ENCODE measurements at regions not wholly inside any gene's neighbourhood (a gene's known extent, or its start where the extent isn't known, plus 50 kb on each side); places are given as distances from the start of the nearest gene placed in this dataset.

DNA sequence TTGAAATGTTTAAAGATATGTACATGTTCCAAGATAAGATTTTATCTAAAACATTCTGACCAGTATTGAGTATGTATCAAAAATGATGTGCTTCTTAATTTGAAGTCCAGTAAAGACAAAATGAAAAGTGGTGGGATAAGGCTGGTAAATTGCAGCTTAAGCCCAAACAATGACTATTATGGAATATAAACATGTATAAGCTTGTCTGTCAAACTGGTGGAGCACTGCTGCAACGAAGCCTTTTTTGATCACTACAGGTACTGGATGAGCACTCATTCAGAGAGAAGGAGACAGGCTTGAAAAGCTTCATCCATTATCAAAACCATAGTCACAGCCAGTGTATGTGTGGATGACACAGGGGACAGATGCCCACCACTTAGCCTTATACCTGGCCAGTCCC is 138.4 kb downstream of the ATP23 start:
- CTCF ChIA-PET: no interaction called here
- intact Hi-C loops (cut with micrococcal nuclease; ENCODE audit: unreplicated experiment): no loop called here

DNA sequence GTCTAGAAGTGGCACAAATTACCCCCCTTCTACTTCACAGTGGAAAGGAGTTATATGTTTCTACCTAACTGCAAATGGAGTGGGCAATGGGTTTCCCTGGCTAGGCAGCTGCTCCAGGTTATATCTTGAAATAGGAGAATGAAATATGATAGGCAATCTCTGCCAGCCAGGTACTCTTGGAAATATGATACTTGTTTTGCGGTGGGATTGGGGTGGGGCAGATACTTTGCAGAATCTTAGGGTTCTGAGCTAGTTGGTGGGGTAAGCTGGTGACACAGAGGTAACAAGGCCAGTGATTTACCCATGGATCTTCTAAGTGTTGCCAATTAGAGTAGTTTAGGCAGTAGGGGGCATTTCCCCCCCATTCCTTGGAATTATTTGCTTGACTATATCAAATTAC is 140.1 kb downstream of the ATP23 start:
- intact Hi-C loops (cut with micrococcal nuclease; ENCODE audit: unreplicated experiment): no loop called here
- POLR2A ChIA-PET: interaction anchor here (0.5 kb wide), 1 partner anchor 119 kb away, joined by 4 read pairs; no protein-coding TSS in a partner anchor
- no TSS peak for BruUV-seq (replicated peaks)
- TF ChIP-seq, protein P1, sequence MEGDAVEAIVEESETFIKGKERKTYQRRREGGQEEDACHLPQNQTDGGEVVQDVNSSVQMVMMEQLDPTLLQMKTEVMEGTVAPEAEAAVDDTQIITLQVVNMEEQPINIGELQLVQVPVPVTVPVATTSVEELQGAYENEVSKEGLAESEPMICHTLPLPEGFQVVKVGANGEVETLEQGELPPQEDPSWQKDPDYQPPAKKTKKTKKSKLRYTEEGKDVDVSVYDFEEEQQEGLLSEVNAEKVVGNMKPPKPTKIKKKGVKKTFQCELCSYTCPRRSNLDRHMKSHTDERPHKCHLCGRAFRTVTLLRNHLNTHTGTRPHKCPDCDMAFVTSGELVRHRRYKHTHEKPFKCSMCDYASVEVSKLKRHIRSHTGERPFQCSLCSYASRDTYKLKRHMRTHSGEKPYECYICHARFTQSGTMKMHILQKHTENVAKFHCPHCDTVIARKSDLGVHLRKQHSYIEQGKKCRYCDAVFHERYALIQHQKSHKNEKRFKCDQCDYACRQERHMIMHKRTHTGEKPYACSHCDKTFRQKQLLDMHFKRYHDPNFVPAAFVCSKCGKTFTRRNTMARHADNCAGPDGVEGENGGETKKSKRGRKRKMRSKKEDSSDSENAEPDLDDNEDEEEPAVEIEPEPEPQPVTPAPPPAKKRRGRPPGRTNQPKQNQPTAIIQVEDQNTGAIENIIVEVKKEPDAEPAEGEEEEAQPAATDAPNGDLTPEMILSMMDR (IDR thresholded peaks at IDR 0.05): no peak
- TF ChIP-seq, protein P2, sequence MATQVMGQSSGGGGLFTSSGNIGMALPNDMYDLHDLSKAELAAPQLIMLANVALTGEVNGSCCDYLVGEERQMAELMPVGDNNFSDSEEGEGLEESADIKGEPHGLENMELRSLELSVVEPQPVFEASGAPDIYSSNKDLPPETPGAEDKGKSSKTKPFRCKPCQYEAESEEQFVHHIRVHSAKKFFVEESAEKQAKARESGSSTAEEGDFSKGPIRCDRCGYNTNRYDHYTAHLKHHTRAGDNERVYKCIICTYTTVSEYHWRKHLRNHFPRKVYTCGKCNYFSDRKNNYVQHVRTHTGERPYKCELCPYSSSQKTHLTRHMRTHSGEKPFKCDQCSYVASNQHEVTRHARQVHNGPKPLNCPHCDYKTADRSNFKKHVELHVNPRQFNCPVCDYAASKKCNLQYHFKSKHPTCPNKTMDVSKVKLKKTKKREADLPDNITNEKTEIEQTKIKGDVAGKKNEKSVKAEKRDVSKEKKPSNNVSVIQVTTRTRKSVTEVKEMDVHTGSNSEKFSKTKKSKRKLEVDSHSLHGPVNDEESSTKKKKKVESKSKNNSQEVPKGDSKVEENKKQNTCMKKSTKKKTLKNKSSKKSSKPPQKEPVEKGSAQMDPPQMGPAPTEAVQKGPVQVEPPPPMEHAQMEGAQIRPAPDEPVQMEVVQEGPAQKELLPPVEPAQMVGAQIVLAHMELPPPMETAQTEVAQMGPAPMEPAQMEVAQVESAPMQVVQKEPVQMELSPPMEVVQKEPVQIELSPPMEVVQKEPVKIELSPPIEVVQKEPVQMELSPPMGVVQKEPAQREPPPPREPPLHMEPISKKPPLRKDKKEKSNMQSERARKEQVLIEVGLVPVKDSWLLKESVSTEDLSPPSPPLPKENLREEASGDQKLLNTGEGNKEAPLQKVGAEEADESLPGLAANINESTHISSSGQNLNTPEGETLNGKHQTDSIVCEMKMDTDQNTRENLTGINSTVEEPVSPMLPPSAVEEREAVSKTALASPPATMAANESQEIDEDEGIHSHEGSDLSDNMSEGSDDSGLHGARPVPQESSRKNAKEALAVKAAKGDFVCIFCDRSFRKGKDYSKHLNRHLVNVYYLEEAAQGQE (IDR thresholded peaks at IDR 0.05; ENCODE audit: insufficient read depth in 1 of 2, low read depth in 2 of 2, low read length in 1 of 2): no peak
- TF ChIP-seq POLR2AphosphoS5 (IDR thresholded peaks at IDR 0.05; ENCODE audit: low read depth, low read length): no peak
- TF ChIP-seq SIN3A (IDR thresholded peaks at IDR 0.05; ENCODE audit: borderline replicate concordance, insufficient read depth, low read depth, low read length): no peak
- no peak for TF ChIP-seq TCF7L2 (IDR thresholded peaks at IDR 0.05; ENCODE audit: low read depth, low read length)
- no peak for ATAC-seq
- no peak for DNase-seq (ENCODE audit: low read depth, low spot score)
- CTCF ChIA-PET: no interaction called here
- Histone ChIP-seq H3K4me3 (ENCODE audit: low read depth in 2 of 2, low read length in 2 of 2) (no peak overlapping the region), H3K9me3 (ENCODE audit: control insufficient read depth, insufficient read depth, low read depth, low read length) (no peaks in the 10 kb centered on the region), H3K27ac (ENCODE audit: low read length) (no peak overlapping the region), H3K27me3 (ENCODE audit: control insufficient read depth, insufficient read depth, low read length) (no peaks in the 10 kb centered on the region), H3K4me1 (ENCODE audit: control insufficient read depth, insufficient read depth, low read length) (no peaks in the 10 kb centered on the region), H3K36me3 (ENCODE audit: control insufficient read depth, insufficient read depth, low read length) (no peaks in the 10 kb centered on the region)
- in situ Hi-C loops (cut with HindIII; ENCODE audit: low pct_unique_long_range_greater_than_20kb, low sequenced_read_pairs): no loop called here

More for the DNA sequence above, 138.4 kb downstream of the ATP23 start:
- in situ Hi-C loops (cut with HindIII; ENCODE audit: low pct_unique_long_range_greater_than_20kb, low sequenced_read_pairs): no loop called here
- Histone ChIP-seq H3K4me1 (ENCODE audit: control insufficient read depth, insufficient read depth, low read length) (no peaks in the 10 kb centered on the region), H3K27me3 (ENCODE audit: control insufficient read depth, insufficient read depth, low read length) (no peaks in the 10 kb centered on the region), H3K36me3 (ENCODE audit: control insufficient read depth, insufficient read depth, low read length) (no peaks in the 10 kb centered on the region), H3K27ac (ENCODE audit: low read length) (no peak overlapping the region), H3K4me3 (ENCODE audit: low read depth in 2 of 2, low read length in 2 of 2) (no peak overlapping the region), H3K9me3 (ENCODE audit: control insufficient read depth, insufficient read depth, low read depth, low read length) (no peaks in the 10 kb centered on the region)
- BruUV-seq (replicated peaks): no TSS peak
- ATAC-seq (no peak), DNase-seq (ENCODE audit: low read depth, low spot score) (no peak)
- TF ChIP-seq, protein P1 (IDR thresholded peaks at IDR 0.05): no peak
- TF ChIP-seq, protein P2 (IDR thresholded peaks at IDR 0.05; ENCODE audit: insufficient read depth in 1 of 2, low read depth in 2 of 2, low read length in 1 of 2): no peak
- TF ChIP-seq SIN3A (IDR thresholded peaks at IDR 0.05; ENCODE audit: borderline replicate concordance, insufficient read depth, low read depth, low read length) (no peak), POLR2AphosphoS5 (IDR thresholded peaks at IDR 0.05; ENCODE audit: low read depth, low read length) (no peak), TCF7L2 (IDR thresholded peaks at IDR 0.05; ENCODE audit: low read depth, low read length) (no peak)
- POLR2A ChIA-PET: no interaction called here

All from Panc1 (cell line).